SK-N-MC (cell line): ENCODE measurements at regions not wholly inside any gene's neighbourhood (a gene's known extent, or its start where the extent isn't known, plus 50 kb on each side); places are given as distances from the start of the nearest gene placed in this dataset.

Experiments
- DNase-seq: peaks from one replicate; pipeline ENCODE4 v3.0.0-alpha.2; 2011; ENCODE audit warnings: low read depth, low spot score
- H3K27ac ChIP-seq: fragments of 200-600 bp; sonication (generic); 2 replicates; pipeline ENCODE4 v1.5.1; 2016; ENCODE audit warnings: mixed run types
- H3K36me3 ChIP-seq: fragments of 200-600 bp; sonication (generic); 2 replicates; pipeline ENCODE4 v1.6.1; 2017; ENCODE audit warnings: antibody characterized with exemption, low read length, mixed read lengths; ENCODE audit not compliant: insufficient read depth
- H3K4me3 ChIP-seq: fragments of 200-600 bp; sonication (generic); 2 replicates; pipeline ENCODE4 v1.5.1; 2016
- H3K9ac ChIP-seq: fragments of 200-600 bp; sonication (generic); 2 replicates; pipeline ENCODE4 v1.8.0; 2017; ENCODE audit warnings: mixed run types, mixed read lengths; ENCODE audit not compliant: insufficient read length
- H3K9me3 ChIP-seq: fragments of 200-600 bp; sonication (generic); 2 replicates; pipeline ENCODE4 v1.6.1; 2017; ENCODE audit warnings: low read depth, mild to moderate bottlenecking, antibody characterized with exemption, low read length, moderate library complexity, mixed read lengths
- EZH2 ChIP-seq: fragments of 200-600 bp; sonication (generic); IDR thresholded peaks from one replicate; pipeline ENCODE4 v1.6.1; 2017; ENCODE audit warnings: antibody characterized with exemption
- FOXP2 ChIP-seq: optimal IDR thresholded peaks from 2 replicates; pipeline ENCODE3; 2011; ENCODE audit warnings: mild to moderate bottlenecking, moderate library complexity; ENCODE audit not compliant: insufficient read depth; ENCODE audit errors: extremely low read length, control extremely low read depth
- POLR2AphosphoS5 ChIP-seq: IDR thresholded peaks from 2 replicates; pipeline ENCODE4 v1.6.1; 2012; ENCODE audit warnings: mild to moderate bottlenecking, low read depth, low read length, borderline replicate concordance

GRCh38 chr18:78418379-78418778, 561.2 kb upstream of the SALL3 start:
- no peak overlapping the region for H3K4me3 ChIP-seq
- H3K27ac ChIP-seq: no peak overlapping the region
- no peak for TF ChIP-seq EZH2
- TF ChIP-seq POLR2AphosphoS5: no peak
- no peak for TF ChIP-seq FOXP2
- DNase-seq: no peak
- no peak overlapping the region for H3K9ac ChIP-seq
- no peaks in the 10 kb centered on the region for H3K36me3 ChIP-seq
- H3K9me3 ChIP-seq: no peaks in the 10 kb centered on the region

GRCh38 chr18:78419171-78419570, 560.4 kb upstream of the SALL3 start:
- H3K27ac ChIP-seq: no peak overlapping the region
- no peak overlapping the region for H3K4me3 ChIP-seq
- H3K36me3 ChIP-seq: no peaks in the 10 kb centered on the region
- DNase-seq: no peak
- TF ChIP-seq POLR2AphosphoS5: no peak
- TF ChIP-seq EZH2: no peak
- TF ChIP-seq FOXP2: no peak
- no peak overlapping the region for H3K9ac ChIP-seq
- H3K9me3 ChIP-seq: no peaks in the 10 kb centered on the region

- no peak for TF ChIP-seq POLR2AphosphoS5
- H3K9me3 ChIP-seq: no peaks in the 10 kb centered on the region
- no peaks in the 10 kb centered on the region for H3K36me3 ChIP-seq
- H3K27ac ChIP-seq: no peak overlapping the region
- DNase-seq: no peak
- H3K4me3 ChIP-seq: no peak overlapping the region
- H3K9ac ChIP-seq: no peak overlapping the region
Measured at GRCh38 chr18:78420116-78420515, 559.5 kb upstream of the SALL3 start.

- no peak for DNase-seq
- no peak overlapping the region for H3K9ac ChIP-seq
- H3K4me3 ChIP-seq: no peak overlapping the region
- no peak overlapping the region for H3K27ac ChIP-seq
- no peaks in the 10 kb centered on the region for H3K36me3 ChIP-seq
- TF ChIP-seq EZH2: no peak
- no peaks in the 10 kb centered on the region for H3K9me3 ChIP-seq
Measured at GRCh38 chr18:78421392-78421791, 558.2 kb upstream of the SALL3 start.

- Histone ChIP-seq H3K27ac (no peak overlapping the region), H3K4me3 (no peak overlapping the region), H3K36me3 (no peaks in the 10 kb centered on the region), H3K9ac (no peak overlapping the region), H3K9me3 (no peaks in the 10 kb centered on the region)
- DNase-seq: no peak
- TF ChIP-seq EZH2 (no peak), POLR2AphosphoS5 (no peak), FOXP2 (no peak)
Measured at GRCh38 chr18:78422336-78422735, 557.3 kb upstream of the SALL3 start.

- H3K4me3 ChIP-seq: no peak overlapping the region
- no peaks in the 10 kb centered on the region for H3K36me3 ChIP-seq
- no peak overlapping the region for H3K9ac ChIP-seq
- no peaks in the 10 kb centered on the region for H3K9me3 ChIP-seq
- no peak overlapping the region for H3K27ac ChIP-seq
- no peak for TF ChIP-seq FOXP2
- TF ChIP-seq EZH2: no peak
- no peak for TF ChIP-seq POLR2AphosphoS5
- DNase-seq: no peak
Measured at GRCh38 chr18:78423811-78424210, 555.8 kb upstream of the SALL3 start.

- no peak overlapping the region for H3K27ac ChIP-seq
- no peak for TF ChIP-seq FOXP2
- TF ChIP-seq EZH2: no peak
- TF ChIP-seq POLR2AphosphoS5: no peak
- no peak overlapping the region for H3K4me3 ChIP-seq
- H3K36me3 ChIP-seq: no peaks in the 10 kb centered on the region
- no peak overlapping the region for H3K9ac ChIP-seq
- H3K9me3 ChIP-seq: no peaks in the 10 kb centered on the region
- DNase-seq: no peak
Measured at GRCh38 chr18:78424403-78425018, 555.1 kb upstream of the SALL3 start.

GRCh38 chr18:78425019-78425412, 554.6 kb upstream of the SALL3 start:
- no peaks in the 10 kb centered on the region for H3K9me3 ChIP-seq
- no peak overlapping the region for H3K4me3 ChIP-seq
- H3K27ac ChIP-seq: no peak overlapping the region
- no peaks in the 10 kb centered on the region for H3K36me3 ChIP-seq
- DNase-seq: no peak
- TF ChIP-seq FOXP2 (no peak), POLR2AphosphoS5 (no peak), EZH2 (no peak)
- no peak overlapping the region for H3K9ac ChIP-seq

GRCh38 chr18:78427081-78427480, 552.5 kb upstream of the SALL3 start:
- no peak for TF ChIP-seq POLR2AphosphoS5
- TF ChIP-seq FOXP2: no peak
- TF ChIP-seq EZH2: no peak
- Histone ChIP-seq H3K36me3 (no peaks in the 10 kb centered on the region), H3K9ac (no peak overlapping the region), H3K27ac (no peak overlapping the region), H3K4me3 (no peak overlapping the region), H3K9me3 (no peaks in the 10 kb centered on the region)
- no peak for DNase-seq
